ENCODE measurements at regions not wholly inside any gene's neighbourhood (a gene's known extent, or its start where the extent isn't known, plus 50 kb on each side); places are given as distances from the start of the nearest gene placed in this dataset.

DNA sequence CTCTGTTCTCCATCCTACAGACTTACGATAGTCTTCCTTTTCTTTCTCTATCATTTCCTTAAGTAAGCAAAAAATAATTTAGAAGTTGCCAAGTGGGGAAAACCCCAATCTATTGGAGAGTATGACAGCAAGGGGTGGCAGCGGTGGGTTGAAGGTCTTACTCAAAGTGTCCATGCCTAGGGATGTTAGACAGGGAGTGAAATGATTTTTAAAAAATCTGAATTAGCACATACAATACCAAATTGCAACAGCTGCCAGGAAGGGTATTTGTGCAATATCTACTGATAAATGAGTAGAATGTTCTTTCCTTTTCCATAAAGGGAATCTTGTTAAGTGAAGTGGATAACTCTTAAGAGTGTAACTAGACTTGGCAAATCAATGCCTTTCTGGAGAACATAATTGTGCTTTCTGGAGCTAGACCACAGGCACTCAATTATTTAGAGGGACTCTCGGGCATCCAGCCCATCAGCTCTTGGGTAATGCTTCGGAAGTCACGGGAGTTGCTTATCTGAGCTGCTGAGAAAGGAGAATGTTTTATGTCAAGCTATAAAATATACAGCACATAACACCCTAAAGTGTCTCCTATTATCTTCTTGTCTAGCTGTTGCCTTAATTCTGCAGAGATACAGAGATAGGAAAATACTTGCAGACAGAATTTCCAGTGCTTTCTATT lies 151.5 kb downstream of the KCNJ2 start:
- no peak for TF ChIP-seq EZH2 (IDR thresholded peaks at IDR 0.05; ENCODE audit: low read length)
- TF ChIP-seq, protein P1, sequence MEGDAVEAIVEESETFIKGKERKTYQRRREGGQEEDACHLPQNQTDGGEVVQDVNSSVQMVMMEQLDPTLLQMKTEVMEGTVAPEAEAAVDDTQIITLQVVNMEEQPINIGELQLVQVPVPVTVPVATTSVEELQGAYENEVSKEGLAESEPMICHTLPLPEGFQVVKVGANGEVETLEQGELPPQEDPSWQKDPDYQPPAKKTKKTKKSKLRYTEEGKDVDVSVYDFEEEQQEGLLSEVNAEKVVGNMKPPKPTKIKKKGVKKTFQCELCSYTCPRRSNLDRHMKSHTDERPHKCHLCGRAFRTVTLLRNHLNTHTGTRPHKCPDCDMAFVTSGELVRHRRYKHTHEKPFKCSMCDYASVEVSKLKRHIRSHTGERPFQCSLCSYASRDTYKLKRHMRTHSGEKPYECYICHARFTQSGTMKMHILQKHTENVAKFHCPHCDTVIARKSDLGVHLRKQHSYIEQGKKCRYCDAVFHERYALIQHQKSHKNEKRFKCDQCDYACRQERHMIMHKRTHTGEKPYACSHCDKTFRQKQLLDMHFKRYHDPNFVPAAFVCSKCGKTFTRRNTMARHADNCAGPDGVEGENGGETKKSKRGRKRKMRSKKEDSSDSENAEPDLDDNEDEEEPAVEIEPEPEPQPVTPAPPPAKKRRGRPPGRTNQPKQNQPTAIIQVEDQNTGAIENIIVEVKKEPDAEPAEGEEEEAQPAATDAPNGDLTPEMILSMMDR (optimal IDR thresholded peaks at IDR 0.05 in 1 of 3, IDR thresholded peaks at IDR 0.05 in 1 of 3, conservative IDR thresholded peaks at IDR 0.05 in 1 of 3; ENCODE audit: extremely low read depth in 1 of 3, insufficient read depth in 2 of 3, low read length in 3 of 3): no peak
- no peaks in the 10 kb centered on the region for H3K36me3 ChIP-seq (ENCODE audit: control insufficient read depth in 2 of 2, extremely low read depth in 1 of 2, insufficient read depth in 2 of 2, low read length in 2 of 2)

GRCh38 chr17:70321352-70321751 lies 152.0 kb downstream of the KCNJ2 start:
- DNase-seq (ENCODE audit: low read depth, low spot score): no peak
- Histone ChIP-seq H3K4me3 (ENCODE audit: control insufficient read depth in 2 of 3, extremely low read depth in 1 of 3, insufficient read depth in 2 of 3, low read depth in 1 of 3, low read length in 3 of 3) (no peak overlapping the region), H3K27me3 (ENCODE audit: control insufficient read depth, extremely low read depth, insufficient read depth, low read length) (no peaks in the 10 kb centered on the region), H3K9ac (ENCODE audit: control insufficient read depth, extremely low read depth, insufficient read depth, low read length) (no peak overlapping the region), H3K27ac (ENCODE audit: control insufficient read depth, insufficient read depth, low read length) (no peak overlapping the region), H3K4me2 (ENCODE audit: control insufficient read depth, extremely low read depth, insufficient read depth, low read depth, low read length) (no peak overlapping the region), H4K20me1 (ENCODE audit: control insufficient read depth, extremely low read depth, insufficient read depth, low read length) (no peaks in the 10 kb centered on the region), H2AFZ (ENCODE audit: control insufficient read depth, low read length) (no peak overlapping the region), H3K36me3 (ENCODE audit: control insufficient read depth in 2 of 2, extremely low read depth in 1 of 2, insufficient read depth in 2 of 2, low read length in 2 of 2) (no peaks in the 10 kb centered on the region), H3K9me3 (ENCODE audit: control insufficient read depth, low read depth, low read length) (no peaks in the 10 kb centered on the region), H3K79me2 (ENCODE audit: control insufficient read depth, insufficient read depth, low read length) (no peaks in the 10 kb centered on the region), H3K9me1 (ENCODE audit: control insufficient read depth, extremely low read depth, insufficient read depth, low read length) (no peaks in the 10 kb centered on the region), H3K4me1 (ENCODE audit: control insufficient read depth, extremely low read depth, insufficient read depth, low read length) (no peaks in the 10 kb centered on the region)
- TF ChIP-seq EZH2 (IDR thresholded peaks at IDR 0.05; ENCODE audit: low read length): no peak
- TF ChIP-seq, protein P1 (optimal IDR thresholded peaks at IDR 0.05 in 1 of 3, IDR thresholded peaks at IDR 0.05 in 1 of 3, conservative IDR thresholded peaks at IDR 0.05 in 1 of 3; ENCODE audit: extremely low read depth in 1 of 3, insufficient read depth in 2 of 3, low read length in 3 of 3): no peak
- dilution Hi-C loops (cut with MboI; ENCODE audit: extremely low pct_ligation_motif_present, low sequenced_read_pairs): no loop called here
- no peak for FAIRE-seq

More for the DNA sequence above, 151.5 kb downstream of the KCNJ2 start:
- Histone ChIP-seq H3K4me2 (ENCODE audit: control insufficient read depth, extremely low read depth, insufficient read depth, low read depth, low read length) (no peak overlapping the region), H3K9ac (ENCODE audit: control insufficient read depth, extremely low read depth, insufficient read depth, low read length) (no peak overlapping the region), H3K79me2 (ENCODE audit: control insufficient read depth, insufficient read depth, low read length) (no peaks in the 10 kb centered on the region), H3K27me3 (ENCODE audit: control insufficient read depth, extremely low read depth, insufficient read depth, low read length) (no peaks in the 10 kb centered on the region), H4K20me1 (ENCODE audit: control insufficient read depth, extremely low read depth, insufficient read depth, low read length) (no peaks in the 10 kb centered on the region), H3K9me3 (ENCODE audit: control insufficient read depth, low read depth, low read length) (no peaks in the 10 kb centered on the region), H3K27ac (ENCODE audit: control insufficient read depth, insufficient read depth, low read length) (no peak overlapping the region), H3K4me3 (ENCODE audit: control insufficient read depth in 2 of 3, extremely low read depth in 1 of 3, insufficient read depth in 2 of 3, low read depth in 1 of 3, low read length in 3 of 3) (no peak overlapping the region), H3K9me1 (ENCODE audit: control insufficient read depth, extremely low read depth, insufficient read depth, low read length) (no peaks in the 10 kb centered on the region), H3K4me1 (ENCODE audit: control insufficient read depth, extremely low read depth, insufficient read depth, low read length) (no peaks in the 10 kb centered on the region), H2AFZ (ENCODE audit: control insufficient read depth, low read length) (no peak overlapping the region)
- dilution Hi-C loops (cut with MboI; ENCODE audit: extremely low pct_ligation_motif_present, low sequenced_read_pairs): no loop called here
- FAIRE-seq: no peak
- no peak for DNase-seq (ENCODE audit: low read depth, low spot score)

All from keratinocyte (primary cell).